OCI-LY7 (cell line): ENCODE measurements at regions not wholly inside any gene's neighbourhood (a gene's known extent, or its start where the extent isn't known, plus 50 kb on each side); places are given as distances from the start of the nearest gene placed in this dataset.
"Not testable (repeated sequence)": the region's sequence is repeated elsewhere in the genome, so short reads cannot be mapped to it uniquely, and the experiment has no call there.

ENCODE experiments used
- BruUV-seq: library from RNA; stranded (reverse); fragments of 400-500 nt; replicated peaks from 2 replicates; lab custom pipeline; 2021; lab: Mats Ljungman, UMichigan
- CTCF ChIA-PET: fragments of 300-600 bp; sonication (Branson Sonifier 250); formaldehyde crosslinking; loops from one replicate; lab custom pipeline; 2022; ENCODE audit warnings: antibody characterized with exemption; ENCODE audit not compliant: unreplicated experiment; lab: Charles Lee
- POLR2A ChIA-PET: fragments of 300-600 bp; sonication (Branson Sonifier 250); formaldehyde crosslinking; loops from one replicate; lab custom pipeline; 2022; ENCODE audit warnings: antibody characterized with exemption; lab: Charles Lee
- DNase-seq: peaks from one replicate; pipeline ENCODE4 v3.0.0-alpha.2; 2015; ENCODE audit warnings: low spot score
- H2AFZ ChIP-seq: fragments of 200-600 bp; sonication (generic), shearing (Covaris generic); 2 replicates; pipeline ENCODE4 v1.6.1; 2014; ENCODE audit warnings: mild to moderate bottlenecking, antibody characterized with exemption, low read length, moderate library complexity
- H3K27ac ChIP-seq: fragments of 200-600 bp; sonication (generic); 2 replicates; pipeline ENCODE4 v1.5.1; 2014; ENCODE audit warnings: mixed run types, low read depth, mild to moderate bottlenecking, moderate library complexity, low read length, inconsistent platforms; ENCODE audit not compliant: poor library complexity, severe bottlenecking
- H3K36me3 ChIP-seq: fragments of 200-600 bp; sonication (generic); 2 replicates; pipeline ENCODE4 v1.6.1; 2014; ENCODE audit warnings: mild to moderate bottlenecking, antibody characterized with exemption, low read length, moderate library complexity, mixed read lengths; ENCODE audit not compliant: insufficient read depth
- H3K4me1 ChIP-seq: fragments of 200-600 bp; sonication (generic); 2 replicates; pipeline ENCODE4 v1.5.1; 2014; ENCODE audit warnings: mild to moderate bottlenecking, low read length; ENCODE audit not compliant: insufficient read depth, poor library complexity, severe bottlenecking
- H3K4me2 ChIP-seq: fragments of 200-600 bp; sonication (generic); 2 replicates; pipeline ENCODE4 v1.6.1; 2014; ENCODE audit warnings: mild to moderate bottlenecking, low read length
- H3K4me3 ChIP-seq: fragments of 200-600 bp; sonication (generic); 2 replicates; pipeline ENCODE4 v1.5.1; 2014; ENCODE audit warnings: mild to moderate bottlenecking, low read depth, low read length; ENCODE audit not compliant: poor library complexity, severe bottlenecking
- H3K79me2 ChIP-seq: fragments of 200-600 bp; sonication (generic); 2 replicates; pipeline ENCODE4 v1.6.1; 2016; ENCODE audit warnings: low read depth, mild to moderate bottlenecking, low read length, moderate library complexity, mixed read lengths; ENCODE audit not compliant: insufficient read depth
- H3K9me2 ChIP-seq: fragments of 200-600 bp; sonication (generic); 2 replicates; pipeline ENCODE4 v1.6.1; 2016; ENCODE audit warnings: mild to moderate bottlenecking, low read length, mixed read lengths; ENCODE audit not compliant: insufficient read depth
- H3K9me3 ChIP-seq: fragments of 200-600 bp; sonication (generic); 2 replicates; pipeline ENCODE4 v1.6.1; 2014; ENCODE audit warnings: mild to moderate bottlenecking, mixed run types, low read length, mixed read lengths
- H4K20me1 ChIP-seq: fragments of 200-600 bp; sonication (generic); 2 replicates; pipeline ENCODE4 v1.6.1; 2014; ENCODE audit warnings: mild to moderate bottlenecking, antibody characterized with exemption, low read length, moderate library complexity, mixed read lengths; ENCODE audit not compliant: insufficient read depth
- CTCF ChIP-seq: fragments of 200-600 bp; sonication (generic); conservative IDR thresholded peaks from 2 replicates; pipeline ENCODE4 v1.5.1; 2014; ENCODE audit warnings: mild to moderate bottlenecking, antibody characterized with exemption, low read length, moderate library complexity, mixed read lengths
- EZH2phosphoT487 ChIP-seq: fragments of 200-600 bp; sonication (generic); IDR thresholded peaks from 2 replicates; pipeline ENCODE4 v1.6.1; 2018; ENCODE audit warnings: low read depth, borderline replicate concordance, mild to moderate bottlenecking, mixed run types, antibody characterized with exemption, low read length, moderate library complexity, mixed read lengths
- intact Hi-C: fragments of 100-400 bp; cut with micrococcal nuclease; formaldehyde crosslinking; loops from one replicate; pipeline ENCODE4 v1.10.0; 2022; ENCODE audit not compliant: unreplicated experiment

- POLR2A ChIA-PET = interaction anchor here (0.5 kb wide), 1 partner anchor 1299 kb away, joined by 3 read pairs; no protein-coding TSS in a partner anchor
- BruUV-seq = no TSS peak
- no peaks in the 10 kb centered on the region for H3K36me3 ChIP-seq
Measured at GRCh38 chr10:131580674-131581073, 269.2 kb upstream of the TCERG1L start.

GRCh38 chr10:131581547-131581946 is 270.0 kb upstream of the TCERG1L start:
- POLR2A ChIA-PET, H3K4me3 ChIP-seq, CTCF ChIA-PET, intact Hi-C loops, H3K9me3 ChIP-seq, H3K4me1 ChIP-seq, H3K9me2 ChIP-seq, DNase-seq, BruUV-seq, H4K20me1 ChIP-seq, H3K79me2 ChIP-seq, H3K36me3 ChIP-seq, H3K27ac ChIP-seq, H2AFZ ChIP-seq, H3K4me2 ChIP-seq: not testable (repeated sequence)

More at GRCh38 chr10:131580674-131581073, 269.2 kb upstream of the TCERG1L start:
- Histone ChIP-seq H3K27ac (no peak overlapping the region), H3K4me3 (no peak overlapping the region), H3K9me3 (no peaks in the 10 kb centered on the region), H4K20me1 (no peaks in the 10 kb centered on the region), H2AFZ (no peak overlapping the region), H3K4me1 (no peaks in the 10 kb centered on the region), H3K9me2 (no peaks in the 10 kb centered on the region), H3K79me2 (no peaks in the 10 kb centered on the region), H3K4me2 (no peak overlapping the region)
- CTCF ChIA-PET = no interaction called here
- TF ChIP-seq CTCF (no peak), EZH2phosphoT487 (no peak)
- no peak for DNase-seq
- intact Hi-C loops = no loop called here

DNA sequence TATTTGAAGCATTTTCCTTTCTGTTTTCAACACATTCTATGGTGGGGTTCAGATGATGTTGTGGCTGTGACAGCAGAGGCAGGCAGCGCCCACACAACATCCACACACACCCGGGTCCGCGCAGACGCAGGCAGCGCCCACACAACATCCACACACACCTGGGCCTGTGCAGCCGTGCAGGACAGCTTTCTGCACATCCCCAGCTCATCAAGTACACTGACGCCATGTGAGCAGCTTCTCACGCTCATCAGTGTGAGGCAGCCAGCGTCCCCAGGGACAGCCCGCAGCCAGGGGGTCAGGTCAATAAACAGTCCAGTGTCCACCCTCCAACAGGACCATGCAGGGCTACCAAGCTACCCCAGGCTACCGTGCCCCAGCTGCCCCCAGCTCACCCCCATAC is 272.8 kb upstream of the TCERG1L start:
- Histone ChIP-seq H3K4me3 (no peak overlapping the region), H3K27ac (no peak overlapping the region), H4K20me1 (no peaks in the 10 kb centered on the region), H3K9me3 (no peaks in the 10 kb centered on the region), H3K9me2 (no peaks in the 10 kb centered on the region), H3K79me2 (no peaks in the 10 kb centered on the region), H3K36me3 (no peaks in the 10 kb centered on the region), H3K4me2 (no peak overlapping the region), H2AFZ (no peak overlapping the region), H3K4me1 (no peaks in the 10 kb centered on the region)
- CTCF ChIA-PET = no interaction called here
- TF ChIP-seq CTCF (no peak), EZH2phosphoT487 (no peak)
- intact Hi-C loops = no loop called here
- no TSS peak for BruUV-seq
- POLR2A ChIA-PET = no interaction called here
- DNase-seq = no peak
